WERI-Rb-1 (cell line): ENCODE measurements at regions not wholly inside any gene's neighbourhood (a gene's known extent, or its start where the extent isn't known, plus 50 kb on each side); places are given as distances from the start of the nearest gene placed in this dataset.

Experiments
- DNase-seq: peaks from one replicate; pipeline ENCODE4 v3.0.0-alpha.2; 2020
- H3K27ac ChIP-seq: fragments of 250-450 bp; sonication (Bioruptor Pico); 2 replicates; pipeline ENCODE4 v1.5.1; 2020; ENCODE audit warnings: mild to moderate bottlenecking, moderate library complexity
- H3K27me3 ChIP-seq: fragments of 250-450 bp; sonication (Bioruptor Pico); 2 replicates; pipeline ENCODE4 v1.5.1; 2021; ENCODE audit warnings: mild to moderate bottlenecking, low read depth, moderate library complexity; ENCODE audit not compliant: insufficient read depth, severe bottlenecking
- H3K36me3 ChIP-seq: fragments of 250-450 bp; sonication (Bioruptor Pico); 2 replicates; pipeline ENCODE4 v1.5.1; 2020; ENCODE audit warnings: mild to moderate bottlenecking, moderate library complexity
- H3K4me3 ChIP-seq: 2 replicates; pipeline ENCODE4 v1.5.1; 2011; ENCODE audit warnings: low read depth, mild to moderate bottlenecking, control low read depth, low read length
- H3K9me3 ChIP-seq: fragments of 250-450 bp; sonication (Bioruptor Pico); 2 replicates; pipeline ENCODE4 v1.5.1; 2021; ENCODE audit warnings: mild to moderate bottlenecking, moderate library complexity; ENCODE audit not compliant: severe bottlenecking
- TF ChIP-seq, protein P1 (sequence below): IDR thresholded peaks from 2 replicates; pipeline ENCODE4 v1.5.1; 2011; ENCODE audit warnings: low read depth, mild to moderate bottlenecking, control low read depth, inconsistent platforms, low read length

DNA sequence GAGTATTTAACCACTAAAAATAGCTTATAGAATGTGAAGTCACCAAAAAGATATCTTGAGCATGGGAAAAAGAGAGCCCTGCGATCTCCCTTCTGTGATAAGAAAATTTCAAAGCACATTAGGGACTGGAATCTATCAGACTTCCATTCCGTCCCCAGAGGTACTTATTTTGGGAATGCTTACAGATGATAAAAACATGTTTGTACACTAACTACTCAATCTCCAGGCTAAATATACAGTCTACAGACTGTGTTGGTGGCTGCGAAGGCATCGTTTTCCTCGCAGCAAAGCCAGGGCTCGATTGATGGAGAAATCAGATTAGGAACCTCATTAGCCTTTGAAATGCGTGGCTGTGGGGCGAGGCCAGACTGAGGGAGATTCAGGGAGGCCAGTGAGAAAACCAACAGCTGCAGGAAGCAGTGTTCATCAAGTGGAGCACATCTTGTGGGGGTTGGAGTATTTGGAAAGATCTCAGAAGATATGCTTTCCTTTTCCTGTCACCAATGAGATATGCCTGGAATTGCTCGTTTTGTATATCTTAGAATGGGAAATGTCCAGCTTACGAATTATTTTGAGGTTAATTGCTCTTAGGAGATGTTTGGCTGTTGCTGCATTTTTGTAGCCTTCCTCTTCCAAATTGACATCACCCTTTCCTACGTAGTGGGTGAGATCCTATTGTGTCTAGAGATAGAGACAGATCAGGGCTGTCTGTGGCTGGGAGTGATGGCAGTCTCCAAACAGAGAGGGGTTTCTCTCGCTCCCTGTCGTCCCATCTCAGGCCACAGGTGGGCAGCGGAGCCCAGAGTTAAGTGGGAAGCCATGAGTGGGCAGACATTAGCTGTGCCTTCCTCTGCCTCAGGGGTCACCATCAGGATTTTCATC lies 224.9 kb upstream of the FAT1 start:
- H3K9me3 ChIP-seq: no peaks in the 10 kb centered on the region
- DNase-seq: no peak
- H3K36me3 ChIP-seq: no peaks in the 10 kb centered on the region
- H3K27me3 ChIP-seq: peaks cover 100% of the 10 kb centered on the region
- no peak overlapping the region for H3K27ac ChIP-seq
- TF ChIP-seq, protein P1, sequence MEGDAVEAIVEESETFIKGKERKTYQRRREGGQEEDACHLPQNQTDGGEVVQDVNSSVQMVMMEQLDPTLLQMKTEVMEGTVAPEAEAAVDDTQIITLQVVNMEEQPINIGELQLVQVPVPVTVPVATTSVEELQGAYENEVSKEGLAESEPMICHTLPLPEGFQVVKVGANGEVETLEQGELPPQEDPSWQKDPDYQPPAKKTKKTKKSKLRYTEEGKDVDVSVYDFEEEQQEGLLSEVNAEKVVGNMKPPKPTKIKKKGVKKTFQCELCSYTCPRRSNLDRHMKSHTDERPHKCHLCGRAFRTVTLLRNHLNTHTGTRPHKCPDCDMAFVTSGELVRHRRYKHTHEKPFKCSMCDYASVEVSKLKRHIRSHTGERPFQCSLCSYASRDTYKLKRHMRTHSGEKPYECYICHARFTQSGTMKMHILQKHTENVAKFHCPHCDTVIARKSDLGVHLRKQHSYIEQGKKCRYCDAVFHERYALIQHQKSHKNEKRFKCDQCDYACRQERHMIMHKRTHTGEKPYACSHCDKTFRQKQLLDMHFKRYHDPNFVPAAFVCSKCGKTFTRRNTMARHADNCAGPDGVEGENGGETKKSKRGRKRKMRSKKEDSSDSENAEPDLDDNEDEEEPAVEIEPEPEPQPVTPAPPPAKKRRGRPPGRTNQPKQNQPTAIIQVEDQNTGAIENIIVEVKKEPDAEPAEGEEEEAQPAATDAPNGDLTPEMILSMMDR: no peak
- H3K4me3 ChIP-seq: no peak overlapping the region

DNA sequence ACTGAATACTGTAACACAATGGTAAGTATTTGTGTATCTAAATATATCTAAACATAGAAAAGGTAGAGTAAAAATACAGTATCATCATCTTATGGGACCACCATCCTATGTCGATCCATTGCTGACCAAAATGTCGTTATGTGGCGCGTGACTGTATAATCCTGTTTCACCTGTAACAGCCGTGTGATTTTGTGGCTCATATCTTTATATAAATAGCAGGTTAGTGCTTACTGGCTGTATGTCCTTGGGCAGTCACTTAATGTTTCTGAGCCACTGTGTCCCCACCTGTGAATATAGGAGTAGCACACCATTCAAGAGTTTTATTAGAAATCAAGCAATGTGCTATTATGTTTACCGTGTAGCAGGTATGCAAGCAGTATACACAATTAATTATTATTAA lies 226.2 kb upstream of the FAT1 start:
- Histone ChIP-seq H3K9me3 (no peaks in the 10 kb centered on the region), H3K27me3 (peaks cover 100% of the 10 kb centered on the region), H3K36me3 (no peaks in the 10 kb centered on the region), H3K4me3 (no peak overlapping the region), H3K27ac (no peak overlapping the region)
- TF ChIP-seq, protein P1: no peak
- no peak for DNase-seq

DNA sequence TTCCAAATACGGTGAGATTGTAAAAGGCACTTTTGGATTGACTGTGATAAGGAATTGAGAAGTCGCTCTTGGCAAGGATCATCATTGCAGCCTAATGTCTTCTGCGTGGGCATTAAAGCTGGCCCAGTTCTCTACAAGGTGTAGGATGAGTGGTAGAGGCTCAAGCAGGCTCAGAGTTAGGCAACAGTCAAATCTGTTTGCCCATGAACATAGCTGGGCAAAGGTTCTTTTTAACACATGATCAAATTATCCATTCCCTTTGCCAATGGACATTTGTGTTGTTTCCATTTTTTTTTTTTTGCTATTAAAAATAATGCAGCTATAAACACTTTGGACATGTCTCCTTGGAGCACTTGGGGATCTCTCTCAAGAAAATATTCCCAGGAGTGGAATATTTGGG lies 229.1 kb upstream of the FAT1 start:
- Histone ChIP-seq H3K36me3 (no peaks in the 10 kb centered on the region), H3K9me3 (no peaks in the 10 kb centered on the region), H3K4me3 (no peak overlapping the region), H3K27me3 (peaks cover 97% of the 10 kb centered on the region), H3K27ac (no peak overlapping the region)
- TF ChIP-seq, protein P1: no peak
- DNase-seq: no peak

DNA sequence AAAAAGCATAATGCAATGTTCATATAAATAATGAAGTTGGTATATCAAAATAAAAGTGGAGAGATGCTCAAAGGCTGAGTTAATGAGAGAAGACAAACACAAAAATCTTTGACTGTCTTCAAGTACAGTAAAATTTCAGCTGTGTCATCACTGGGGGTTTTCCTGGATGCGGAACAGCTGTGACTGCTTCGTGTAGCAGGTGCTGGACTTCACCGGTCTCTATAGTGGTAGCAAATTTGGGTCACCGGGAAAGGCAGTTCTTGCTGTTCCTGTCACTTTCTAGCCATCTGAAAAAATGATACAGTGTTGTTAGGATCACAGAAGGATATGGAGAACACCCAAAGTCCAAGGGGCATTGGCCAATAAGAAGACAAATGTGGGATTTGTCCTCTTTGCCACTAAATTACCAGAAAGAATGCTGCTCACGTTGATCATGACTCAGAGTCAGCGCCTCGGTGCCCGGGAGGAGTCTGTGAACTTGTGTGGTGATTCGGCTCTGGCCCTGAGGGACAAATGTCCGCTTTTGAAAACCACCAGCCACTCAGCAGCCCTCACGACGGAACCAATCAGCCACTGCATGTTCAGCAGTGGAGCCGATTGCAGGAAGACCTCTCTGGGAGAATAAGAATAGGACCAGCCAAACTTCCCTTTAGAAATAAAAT lies 230.1 kb upstream of the FAT1 start:
- H3K36me3 ChIP-seq: no peaks in the 10 kb centered on the region
- no peak overlapping the region for H3K27ac ChIP-seq
- peaks cover 97% of the 10 kb centered on the region for H3K27me3 ChIP-seq
- TF ChIP-seq, protein P1: no peak
- no peak overlapping the region for H3K4me3 ChIP-seq
- no peaks in the 10 kb centered on the region for H3K9me3 ChIP-seq
- no peak for DNase-seq

DNA sequence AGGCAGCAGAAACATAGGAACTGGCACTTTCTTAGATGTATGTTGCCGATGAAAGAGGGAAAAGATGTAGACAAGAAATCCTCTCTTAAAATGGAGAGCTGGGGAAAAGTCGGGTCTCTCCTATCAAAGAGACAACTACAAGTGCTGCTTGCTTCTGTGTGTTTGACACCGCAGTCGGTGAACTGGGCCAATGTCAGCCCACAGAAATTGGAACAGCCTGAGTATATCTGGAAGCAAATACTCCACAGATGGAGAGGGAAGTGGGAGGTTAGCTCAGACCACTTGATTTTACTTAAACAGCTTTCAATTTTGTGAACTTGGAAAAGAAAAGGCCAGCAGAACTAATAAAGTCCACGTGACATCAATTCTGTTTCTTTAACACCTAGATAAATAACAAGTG lies 230.9 kb upstream of the FAT1 start:
- Histone ChIP-seq H3K36me3 (no peaks in the 10 kb centered on the region), H3K27ac (no peak overlapping the region), H3K27me3 (peaks cover 93% of the 10 kb centered on the region), H3K9me3 (no peaks in the 10 kb centered on the region), H3K4me3 (no peak overlapping the region)
- DNase-seq: no peak
- TF ChIP-seq, protein P1: no peak
